OCI-LY1 (cell line): ENCODE measurements at regions not wholly inside any gene's neighbourhood (a gene's known extent, or its start where the extent isn't known, plus 50 kb on each side); places are given as distances from the start of the nearest gene placed in this dataset.

Experiments
- H2AFZ ChIP-seq: fragments of 200-600 bp; sonication (generic), shearing (Covaris generic); 2 replicates; pipeline ENCODE4 v1.6.0; 2014; ENCODE audit warnings: antibody characterized with exemption, mild to moderate bottlenecking, low read length
- H3F3A ChIP-seq: fragments of 200-600 bp; sonication (generic), shearing (Covaris generic); 2 replicates; pipeline ENCODE4 v1.6.0; 2014; ENCODE audit warnings: mild to moderate bottlenecking, antibody characterized with exemption, low read length, moderate library complexity; ENCODE audit not compliant: insufficient read depth
- H3K27ac ChIP-seq: fragments of 200-600 bp; sonication (generic); 2 replicates; pipeline ENCODE4 v1.5.1; 2014; ENCODE audit warnings: low read length, mixed run types, mild to moderate bottlenecking, low read depth; ENCODE audit not compliant: poor library complexity, severe bottlenecking
- H3K27me3 ChIP-seq: fragments of 200-600 bp; sonication (generic); 2 replicates; pipeline ENCODE4 v1.6.0; 2014; ENCODE audit warnings: antibody characterized with exemption, mild to moderate bottlenecking, low read length, moderate library complexity; ENCODE audit not compliant: insufficient read depth
- H3K36me3 ChIP-seq: fragments of 200-600 bp; sonication (generic); 2 replicates; pipeline ENCODE4 v1.6.1; 2014; ENCODE audit warnings: mild to moderate bottlenecking, antibody characterized with exemption, low read length, moderate library complexity, mixed read lengths; ENCODE audit not compliant: insufficient read depth
- H3K4me1 ChIP-seq: fragments of 200-600 bp; sonication (generic); 2 replicates; pipeline ENCODE4 v1.5.1; 2014; ENCODE audit warnings: mild to moderate bottlenecking, low read length, moderate library complexity; ENCODE audit not compliant: insufficient read depth, severe bottlenecking
- H3K4me2 ChIP-seq: fragments of 200-600 bp; sonication (generic), shearing (Covaris generic); 2 replicates; pipeline ENCODE4 v1.6.1; 2014; ENCODE audit warnings: low read length
- H3K4me3 ChIP-seq: fragments of 200-600 bp; sonication (generic); 2 replicates; pipeline ENCODE4 v1.5.1; 2014; ENCODE audit warnings: low read length, low read depth, mild to moderate bottlenecking, mixed read lengths; ENCODE audit not compliant: poor library complexity, severe bottlenecking
- H3K79me2 ChIP-seq: fragments of 200-600 bp; shearing (Covaris generic); 2 replicates; pipeline ENCODE4 v1.6.1; 2016; ENCODE audit warnings: mixed run types, low read length, mixed read lengths; ENCODE audit not compliant: insufficient read depth
- H3K9ac ChIP-seq: fragments of 200-600 bp; sonication (generic), shearing (Covaris generic); 2 replicates; pipeline ENCODE4 v1.6.1; 2014; ENCODE audit warnings: mild to moderate bottlenecking, low read length, mixed read lengths
- H3K9me2 ChIP-seq: fragments of 200-600 bp; sonication (generic), shearing (Covaris generic); 2 replicates; pipeline ENCODE4 v1.6.1; 2014; ENCODE audit warnings: low read depth, mild to moderate bottlenecking, low read length, mixed read lengths
- H3K9me3 ChIP-seq: fragments of 200-600 bp; shearing (Covaris generic); 2 replicates; pipeline ENCODE4 v1.6.1; 2014; ENCODE audit warnings: low read length, mixed read lengths
- H4K20me1 ChIP-seq: fragments of 200-600 bp; sonication (generic), shearing (Covaris generic); 2 replicates; pipeline ENCODE4 v1.6.0; 2016; ENCODE audit warnings: mild to moderate bottlenecking, low read length; ENCODE audit not compliant: insufficient read depth
- CTCF ChIP-seq: fragments of 200-600 bp; sonication (generic), shearing (Covaris generic); IDR thresholded peaks from 2 replicates; pipeline ENCODE4 v1.5.1; 2017; ENCODE audit warnings: mild to moderate bottlenecking, antibody characterized with exemption, low read length, moderate library complexity, mixed read lengths
- EZH2 ChIP-seq: fragments of 200-600 bp; sonication (generic), shearing (Covaris generic); IDR thresholded peaks from 2 replicates; pipeline ENCODE4 v1.8.0; 2017; ENCODE audit warnings: borderline replicate concordance, mixed run types, mild to moderate bottlenecking, antibody characterized with exemption, low read length, moderate library complexity, mixed read lengths

DNA sequence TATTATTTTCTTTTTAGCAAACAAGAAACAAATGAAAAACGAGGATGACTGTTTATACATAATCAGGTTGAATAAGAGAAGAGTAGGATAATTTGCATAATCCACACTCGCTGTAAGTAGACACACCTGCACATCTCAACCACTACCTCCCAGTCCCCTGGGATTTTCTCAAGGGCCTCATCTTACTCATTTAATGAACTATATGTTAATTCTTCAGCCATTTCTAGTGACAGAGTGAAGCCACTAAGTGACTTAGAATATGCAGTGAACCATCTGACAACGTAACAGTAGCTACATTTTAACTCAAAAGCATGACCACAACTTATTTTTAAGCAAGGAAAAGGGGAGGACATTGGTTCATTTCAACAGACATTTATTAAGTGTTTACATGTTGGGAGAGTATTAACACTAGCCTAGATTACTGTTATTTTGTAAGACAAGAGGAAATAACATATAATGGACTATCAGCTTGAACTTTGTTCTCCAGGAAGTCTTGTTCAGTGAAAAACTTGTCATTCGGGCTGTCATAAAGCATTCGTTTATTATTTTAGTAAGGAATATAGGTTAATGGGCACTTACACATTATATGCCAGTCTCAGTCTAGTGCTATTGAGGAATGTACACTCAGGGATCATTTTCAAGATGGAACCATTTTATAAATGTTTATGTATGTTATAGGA is 173.0 kb upstream of the ROBO2 start:
- Histone ChIP-seq H3K79me2 (no peaks in the 10 kb centered on the region), H3K4me2 (no peak overlapping the region), H3K4me3 (no peak overlapping the region), H3K27me3 (no peaks in the 10 kb centered on the region), H3K27ac (no peak overlapping the region), H2AFZ (no peak overlapping the region), H3K4me1 (no peaks in the 10 kb centered on the region), H3K9me3 (no peaks in the 10 kb centered on the region), H3F3A (no peaks in the 10 kb centered on the region), H3K9ac (no peak overlapping the region), H4K20me1 (no peaks in the 10 kb centered on the region), H3K36me3 (no peaks in the 10 kb centered on the region), H3K9me2 (no peaks in the 10 kb centered on the region; the same call in 1 of the 2 replicates)
- no peak for TF ChIP-seq CTCF
- TF ChIP-seq EZH2: no peak

DNA sequence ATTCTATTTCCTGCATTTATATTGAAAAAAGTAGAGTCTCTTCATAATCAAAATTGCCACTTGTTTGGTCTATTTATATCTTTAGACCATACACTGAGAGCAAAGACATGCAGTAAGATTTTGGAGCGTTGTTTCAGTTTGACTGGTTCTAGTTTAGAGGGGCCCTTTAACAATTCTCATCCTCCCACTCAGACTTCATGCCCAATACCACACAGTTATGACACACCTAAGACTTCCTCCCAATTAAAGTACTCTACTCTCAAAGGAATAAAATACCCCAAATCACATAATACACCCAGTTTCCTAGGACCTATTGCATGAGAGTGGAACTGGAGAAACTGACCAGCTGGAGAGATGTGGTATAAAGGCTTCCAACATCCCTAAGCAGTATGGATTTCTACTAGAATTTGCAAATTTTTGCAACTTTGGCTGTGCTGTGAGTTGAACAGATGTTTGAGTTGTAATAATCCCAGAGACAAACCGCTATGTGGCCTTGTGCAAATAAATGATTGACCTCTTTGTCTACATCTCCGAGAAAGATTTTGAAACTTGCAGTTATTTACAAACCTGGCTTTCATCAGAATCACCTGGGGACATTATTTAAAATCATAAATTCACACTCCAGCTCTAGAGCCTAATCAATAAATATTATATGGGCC is 170.0 kb upstream of the ROBO2 start:
- Histone ChIP-seq H4K20me1 (no peaks in the 10 kb centered on the region), H3K4me2 (no peak overlapping the region), H3K9me2 (no peaks in the 10 kb centered on the region; the same call in 1 of the 2 replicates), H3K79me2 (no peaks in the 10 kb centered on the region), H3K4me1 (no peaks in the 10 kb centered on the region), H3K27me3 (no peaks in the 10 kb centered on the region), H3F3A (no peaks in the 10 kb centered on the region), H3K27ac (no peak overlapping the region), H3K9me3 (no peaks in the 10 kb centered on the region), H3K9ac (no peak overlapping the region), H3K4me3 (no peak overlapping the region), H2AFZ (no peak overlapping the region), H3K36me3 (no peaks in the 10 kb centered on the region)
- TF ChIP-seq CTCF (no peak), EZH2 (no peak)

- H3K4me2 ChIP-seq: no peak overlapping the region
- no peak overlapping the region for H2AFZ ChIP-seq
- no peaks in the 10 kb centered on the region for H3K9me2 ChIP-seq
- no peaks in the 10 kb centered on the region for H3K4me1 ChIP-seq
- H3K27ac ChIP-seq: no peak overlapping the region
- no peak overlapping the region for H3K4me3 ChIP-seq
- no peaks in the 10 kb centered on the region for H3F3A ChIP-seq
- TF ChIP-seq CTCF (no peak), EZH2 (no peak)
- H4K20me1 ChIP-seq: no peaks in the 10 kb centered on the region
- no peaks in the 10 kb centered on the region for H3K79me2 ChIP-seq
- no peaks in the 10 kb centered on the region for H3K36me3 ChIP-seq
- no peak overlapping the region for H3K9ac ChIP-seq
- no peaks in the 10 kb centered on the region for H3K9me3 ChIP-seq
- H3K27me3 ChIP-seq: no peaks in the 10 kb centered on the region
These were observed 168.2 kb upstream of the ROBO2 start for GRCh38 chr3:76871655-76872054.
